Nephron progenitor cell (in vitro differentiated cells): ENCODE measurements at regions not wholly inside any gene's neighbourhood (a gene's known extent, or its start where the extent isn't known, plus 50 kb on each side); places are given as distances from the start of the nearest gene placed in this dataset.

ENCODE experiments used
- DNase-seq: peaks from one replicate; pipeline ENCODE4 v3.0.0; 2021
- H3K27ac Mint-ChIP-seq: 2 replicates; pipeline ENCODE4 v1.8.0; 2021; ENCODE audit warnings: mild to moderate bottlenecking, moderate library complexity, mixed read lengths
- H3K27me3 Mint-ChIP-seq: 2 replicates; pipeline ENCODE4 v1.8.0; 2021; ENCODE audit warnings: mild to moderate bottlenecking, low read depth, mixed read lengths; ENCODE audit not compliant: poor library complexity
- H3K36me3 Mint-ChIP-seq: 2 replicates; pipeline ENCODE4 v1.8.0; 2021; ENCODE audit warnings: low read depth, mixed read lengths
- H3K4me1 Mint-ChIP-seq: 2 replicates; pipeline ENCODE4 v1.8.0; 2021; ENCODE audit warnings: mixed read lengths
- H3K4me3 Mint-ChIP-seq: 2 replicates; pipeline ENCODE4 v1.8.0; 2021; ENCODE audit warnings: mild to moderate bottlenecking, moderate library complexity, mixed read lengths
- H3K9me3 Mint-ChIP-seq: 2 replicates; pipeline ENCODE4 v1.8.0; 2021; ENCODE audit warnings: mild to moderate bottlenecking, moderate library complexity, mixed read lengths
- TF ChIP-seq, protein P1 (sequence below): fragments of 200-600 bp; sonication (generic); IDR thresholded peaks from 2 replicates; pipeline ENCODE4 v1.5.0; 2021; ENCODE audit warnings: antibody characterized with exemption

GRCh38 chr12:126355346-126355745 is 1290.1 kb downstream of the AACS start:
- TF ChIP-seq, protein P1, sequence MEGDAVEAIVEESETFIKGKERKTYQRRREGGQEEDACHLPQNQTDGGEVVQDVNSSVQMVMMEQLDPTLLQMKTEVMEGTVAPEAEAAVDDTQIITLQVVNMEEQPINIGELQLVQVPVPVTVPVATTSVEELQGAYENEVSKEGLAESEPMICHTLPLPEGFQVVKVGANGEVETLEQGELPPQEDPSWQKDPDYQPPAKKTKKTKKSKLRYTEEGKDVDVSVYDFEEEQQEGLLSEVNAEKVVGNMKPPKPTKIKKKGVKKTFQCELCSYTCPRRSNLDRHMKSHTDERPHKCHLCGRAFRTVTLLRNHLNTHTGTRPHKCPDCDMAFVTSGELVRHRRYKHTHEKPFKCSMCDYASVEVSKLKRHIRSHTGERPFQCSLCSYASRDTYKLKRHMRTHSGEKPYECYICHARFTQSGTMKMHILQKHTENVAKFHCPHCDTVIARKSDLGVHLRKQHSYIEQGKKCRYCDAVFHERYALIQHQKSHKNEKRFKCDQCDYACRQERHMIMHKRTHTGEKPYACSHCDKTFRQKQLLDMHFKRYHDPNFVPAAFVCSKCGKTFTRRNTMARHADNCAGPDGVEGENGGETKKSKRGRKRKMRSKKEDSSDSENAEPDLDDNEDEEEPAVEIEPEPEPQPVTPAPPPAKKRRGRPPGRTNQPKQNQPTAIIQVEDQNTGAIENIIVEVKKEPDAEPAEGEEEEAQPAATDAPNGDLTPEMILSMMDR: no peak
- no peak for DNase-seq
- H3K4me3 Mint-ChIP-seq: no peak overlapping the region
- no peak overlapping the region for H3K27ac Mint-ChIP-seq
- no peaks in the 10 kb centered on the region for H3K4me1 Mint-ChIP-seq
- H3K27me3 Mint-ChIP-seq: peaks cover 2% of the 10 kb centered on the region
- peaks cover 5% of the 10 kb centered on the region for H3K36me3 Mint-ChIP-seq
- H3K9me3 Mint-ChIP-seq: peaks cover 21% of the 10 kb centered on the region

- H3K9me3 Mint-ChIP-seq: peaks cover 22% of the 10 kb centered on the region
- no peak overlapping the region for H3K4me3 Mint-ChIP-seq
- no peak for DNase-seq
- TF ChIP-seq, protein P1: no peak
- no peaks in the 10 kb centered on the region for H3K4me1 Mint-ChIP-seq
- H3K27ac Mint-ChIP-seq: no peak overlapping the region
- H3K36me3 Mint-ChIP-seq: peaks cover 5% of the 10 kb centered on the region
- H3K27me3 Mint-ChIP-seq: peaks cover 2% of the 10 kb centered on the region
These were observed 1293.6 kb downstream of the AACS start for GRCh38 chr12:126358806-126359205.

GRCh38 chr12:126359216-126359615 is 1294.0 kb downstream of the AACS start:
- Mint-ChIP-seq H3K27me3 (peaks cover 2% of the 10 kb centered on the region), H3K9me3 (peaks cover 18% of the 10 kb centered on the region), H3K4me1 (no peaks in the 10 kb centered on the region), H3K27ac (no peak overlapping the region), H3K4me3 (no peak overlapping the region), H3K36me3 (peaks cover 5% of the 10 kb centered on the region)
- DNase-seq: no peak
- TF ChIP-seq, protein P1: no peak

GRCh38 chr12:126361804-126362203 is 1296.6 kb downstream of the AACS start:
- peaks cover 4% of the 10 kb centered on the region for H3K9me3 Mint-ChIP-seq
- H3K4me3 Mint-ChIP-seq: no peak overlapping the region
- no peak for DNase-seq
- H3K27ac Mint-ChIP-seq: no peak overlapping the region
- H3K36me3 Mint-ChIP-seq: peaks cover under 1% of the 10 kb centered on the region
- H3K27me3 Mint-ChIP-seq: peaks cover 2% of the 10 kb centered on the region
- no peaks in the 10 kb centered on the region for H3K4me1 Mint-ChIP-seq
- TF ChIP-seq, protein P1: no peak

DNA sequence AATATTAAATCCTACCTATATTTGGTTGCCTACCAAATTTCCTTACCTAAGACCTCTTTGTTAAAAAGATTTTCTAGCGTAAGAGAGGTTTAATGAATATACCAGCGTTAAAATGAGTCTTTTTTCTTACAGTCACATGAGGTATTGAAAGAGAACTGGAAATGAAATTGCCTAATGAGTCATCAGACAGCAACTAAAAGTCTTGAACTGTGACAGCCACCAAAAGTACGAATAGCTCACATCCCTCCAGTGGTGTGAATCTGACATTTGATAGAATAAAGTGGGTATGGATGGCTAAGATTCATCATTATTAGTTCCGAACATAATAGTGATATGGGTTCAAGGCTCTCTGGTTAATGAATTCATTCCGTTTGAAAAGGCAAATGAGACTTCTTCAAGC is 1297.3 kb downstream of the AACS start:
- Mint-ChIP-seq H3K4me1 (no peaks in the 10 kb centered on the region), H3K9me3 (peaks cover 4% of the 10 kb centered on the region), H3K4me3 (no peak overlapping the region), H3K27me3 (peaks cover 2% of the 10 kb centered on the region), H3K27ac (no peak overlapping the region), H3K36me3 (no peaks in the 10 kb centered on the region)
- TF ChIP-seq, protein P1: no peak
- DNase-seq: no peak

DNA sequence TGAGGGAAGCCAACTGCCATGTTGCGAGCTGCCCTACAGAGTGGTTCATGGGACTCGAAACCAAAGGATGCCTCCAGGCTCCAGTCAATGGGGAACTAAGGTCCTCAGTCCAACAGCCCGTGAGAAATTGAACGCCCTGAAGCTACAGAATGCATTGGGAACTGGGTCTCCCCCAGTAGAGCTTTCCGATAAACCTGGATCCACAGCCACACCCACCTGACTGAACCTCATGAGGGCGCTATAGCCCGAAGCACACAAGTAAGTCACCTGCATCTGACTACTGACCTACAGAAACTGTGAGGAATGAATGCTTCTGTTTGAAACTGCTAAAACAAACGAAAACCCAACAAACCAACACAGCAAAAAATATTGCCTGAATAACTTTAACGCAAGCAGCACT is 1297.7 kb downstream of the AACS start:
- Mint-ChIP-seq H3K4me3 (no peak overlapping the region), H3K27me3 (peaks cover 2% of the 10 kb centered on the region), H3K4me1 (no peaks in the 10 kb centered on the region), H3K27ac (no peak overlapping the region), H3K36me3 (no peaks in the 10 kb centered on the region), H3K9me3 (peaks cover 4% of the 10 kb centered on the region)
- DNase-seq: no peak
- TF ChIP-seq, protein P1: no peak
